Ammon's horn (tissue), 1 donor: ENCODE measurements at regions not wholly inside any gene's neighbourhood (a gene's known extent, or its start where the extent isn't known, plus 50 kb on each side); places are given as distances from the start of the nearest gene placed in this dataset.
A peak's percentile ranks its signal among the peaks of the same experiment; 100 is the strongest.
"Not testable (repeated sequence)": the region's sequence is repeated elsewhere in the genome, so short reads cannot be mapped to it uniquely, and the experiment has no call there.

Source experiments
- DNase-seq: peaks from one replicate; pipeline ENCODE4 v3.0.0-alpha.2; 2016; ENCODE audit warnings: low spot score

GRCh38 chr16:8453359-8453758 lies 137.0 kb downstream of the TMEM114 start:
- no peak for DNase-seq

GRCh38 chr16:8452941-8453340 lies 137.4 kb downstream of the TMEM114 start:
- DNase-seq = no peak

- peak; percentile 3 for DNase-seq
Measured at GRCh38 chr16:8436931-8437330, 153.4 kb downstream of the TMEM114 start.

DNA sequence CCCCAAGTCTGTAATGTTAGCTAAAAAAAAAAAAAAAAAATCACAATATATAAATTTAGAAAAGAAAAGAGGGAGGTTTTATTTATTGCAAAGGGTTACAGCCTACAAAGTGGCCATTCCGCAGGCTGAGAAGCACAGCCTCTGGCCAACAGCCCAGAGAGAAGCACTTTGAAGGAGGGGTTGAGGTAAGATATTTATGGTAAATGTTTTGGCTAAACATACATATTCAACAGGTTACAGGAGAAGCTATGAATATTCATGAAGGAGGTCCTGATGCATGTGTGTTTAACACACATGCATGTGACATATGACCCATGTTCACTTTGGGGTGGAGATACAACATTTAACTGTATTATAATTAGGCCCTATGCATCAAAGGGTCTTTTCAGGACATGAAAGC lies 158.5 kb downstream of the TMEM114 start:
- DNase-seq = no peak

GRCh38 chr16:8430401-8430800 lies 159.9 kb downstream of the TMEM114 start:
- no peak for DNase-seq

- no peak for DNase-seq
Measured at GRCh38 chr16:8426569-8426968, 163.7 kb downstream of the TMEM114 start.

DNA sequence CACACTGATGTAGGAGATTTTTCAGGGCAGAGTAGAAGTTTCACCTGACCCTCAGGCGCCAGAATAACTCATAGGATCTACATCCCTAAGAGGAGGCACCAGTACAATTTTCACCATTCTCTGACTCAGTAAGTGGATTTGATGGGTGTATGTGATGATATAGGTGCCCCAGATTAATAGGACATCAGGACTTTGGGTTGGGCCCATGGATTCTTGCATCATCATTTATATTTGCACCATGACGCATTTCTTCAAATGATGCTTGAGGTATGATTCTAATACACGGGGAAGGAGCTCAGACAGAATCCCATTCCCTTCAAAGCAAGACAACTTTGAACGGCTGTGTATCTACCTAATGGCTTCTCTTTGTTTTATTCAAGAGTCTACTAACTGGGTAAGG lies 173.2 kb downstream of the TMEM114 start:
- no peak for DNase-seq

- DNase-seq = no peak
Measured at GRCh38 chr16:8408855-8409567, 181.3 kb downstream of the TMEM114 start.

DNA sequence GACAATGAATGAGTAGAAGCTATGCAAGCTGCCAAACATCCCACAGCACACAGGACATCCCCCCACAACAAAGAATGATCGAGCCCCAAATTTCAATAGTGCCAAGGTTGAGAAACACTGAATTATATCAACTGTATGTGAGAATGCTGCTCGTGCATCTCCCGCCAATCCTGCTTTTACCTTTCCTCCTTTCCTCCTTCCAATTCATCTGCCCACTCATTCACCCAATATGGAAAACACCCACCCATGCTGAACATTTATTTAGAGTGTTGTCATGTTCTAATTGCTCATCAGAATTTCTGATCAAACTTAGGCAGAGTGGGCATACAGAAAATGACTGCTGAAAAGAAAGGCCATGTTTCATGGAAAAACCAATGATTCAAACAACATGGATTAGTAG lies 183.0 kb downstream of the TMEM114 start:
- DNase-seq = peak; percentile 32

GRCh38 chr16:8403978-8404749 lies 186.1 kb downstream of the TMEM114 start:
- DNase-seq = no peak

- DNase-seq = no peak
Measured at GRCh38 chr16:8402981-8403843, 187.1 kb downstream of the TMEM114 start.

GRCh38 chr16:8400683-8401082 lies 189.6 kb downstream of the TMEM114 start:
- DNase-seq = not testable (repeated sequence)

DNA sequence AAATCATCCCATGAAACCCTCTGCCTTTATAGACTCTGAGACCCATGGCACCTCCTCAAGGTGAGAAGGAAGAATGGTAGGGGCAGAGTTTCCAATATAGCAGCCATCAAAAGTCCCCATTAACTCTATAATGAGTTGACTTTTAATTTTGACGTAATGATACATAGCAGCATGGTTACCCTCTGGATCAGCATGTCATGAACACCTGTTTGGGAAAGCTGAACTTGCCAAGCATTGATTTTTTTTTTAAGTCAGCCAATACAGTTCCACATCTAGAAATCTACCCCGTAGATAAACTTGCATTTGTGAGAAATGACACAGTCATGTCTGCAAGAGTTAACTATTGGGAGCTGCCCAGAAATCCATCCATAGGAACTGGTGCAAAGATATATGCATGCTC lies 191.8 kb downstream of the TMEM114 start:
- DNase-seq = no peak

GRCh38 chr16:8397223-8397622 lies 193.1 kb downstream of the TMEM114 start:
- DNase-seq = no peak

DNA sequence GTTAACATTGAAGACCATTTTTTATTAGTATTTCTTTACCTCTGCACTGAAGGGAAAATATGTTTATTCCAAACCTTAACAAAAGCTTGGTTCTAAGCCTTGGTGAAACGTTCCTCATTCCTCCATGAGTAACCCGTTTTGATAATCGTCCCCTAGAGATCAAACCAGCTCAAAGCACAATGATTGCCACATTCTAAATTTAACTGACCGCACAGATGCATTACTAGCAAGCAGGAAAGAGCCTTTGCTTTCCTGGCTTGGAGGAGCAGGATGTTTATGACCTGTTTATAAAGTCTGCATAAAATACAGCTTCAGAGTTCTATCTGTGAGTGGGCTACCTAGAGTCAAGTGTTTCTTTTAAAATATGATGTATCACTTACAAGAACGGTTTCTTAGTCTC lies 193.8 kb downstream of the TMEM114 start:
- no peak for DNase-seq

- DNase-seq = no peak
Measured at GRCh38 chr16:8391257-8391656, 199.1 kb downstream of the TMEM114 start.

- no peak for DNase-seq
Measured at GRCh38 chr16:8388684-8389083, 201.6 kb downstream of the TMEM114 start.

GRCh38 chr16:8381814-8382213 lies 208.5 kb downstream of the TMEM114 start:
- no peak for DNase-seq

DNA sequence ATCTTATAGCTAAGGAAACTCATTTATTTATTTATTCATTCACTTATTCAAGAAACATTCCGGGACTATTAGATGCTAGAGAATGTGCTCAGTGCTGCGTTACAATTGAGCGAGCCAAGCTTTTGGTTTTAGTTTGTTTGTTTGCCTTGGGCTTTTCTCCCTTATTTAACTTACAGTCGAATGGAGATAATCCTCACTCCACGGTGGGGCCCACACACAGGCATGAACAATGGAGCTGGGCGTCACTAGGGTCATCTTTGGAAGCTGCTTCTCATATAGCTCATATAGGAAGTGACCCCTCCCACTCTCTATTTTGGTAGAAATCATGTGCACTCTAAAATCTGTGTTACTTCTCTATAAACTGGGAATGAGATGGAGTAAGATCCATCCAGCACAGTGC lies 210.0 kb downstream of the TMEM114 start:
- DNase-seq = no peak

DNA sequence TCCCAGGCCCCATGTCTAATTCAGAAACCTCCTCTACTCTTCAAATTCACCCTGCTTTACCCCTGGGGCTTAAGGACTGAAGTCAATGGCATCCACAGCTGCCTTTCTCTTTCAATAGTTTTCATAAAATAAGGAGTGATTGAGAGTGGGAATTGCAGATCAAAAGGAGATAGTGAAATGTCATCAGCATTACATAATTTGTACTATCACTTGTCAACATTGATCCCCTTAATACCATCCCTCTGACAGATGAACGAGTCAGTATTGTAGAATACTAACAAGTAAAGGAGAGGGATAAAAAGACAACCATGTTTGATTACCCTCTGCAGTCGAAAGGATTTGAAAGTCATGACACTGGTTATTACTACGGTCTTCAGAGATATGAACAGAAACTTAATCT lies 212.4 kb downstream of the TMEM114 start:
- no peak for DNase-seq

GRCh38 chr16:8376858-8377257 lies 213.5 kb downstream of the TMEM114 start:
- no peak for DNase-seq

DNA sequence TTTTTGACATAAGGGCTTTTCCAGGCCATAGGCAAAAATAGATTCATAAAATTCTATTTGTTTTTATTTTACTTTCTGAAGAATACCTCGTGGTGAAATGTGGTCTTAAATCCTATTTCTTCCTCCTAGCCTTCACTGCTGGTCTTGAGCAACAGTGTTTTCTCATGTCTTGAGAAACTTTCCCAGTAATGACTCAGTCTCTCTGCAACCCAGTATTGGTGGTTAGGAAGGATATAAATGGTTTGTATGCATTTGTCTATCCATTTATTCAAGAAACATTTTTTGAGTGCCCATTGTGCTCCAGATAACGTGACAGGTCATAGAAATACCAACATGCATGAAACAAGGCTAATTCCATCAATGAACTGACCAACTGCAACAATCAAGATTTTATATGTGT lies 213.9 kb downstream of the TMEM114 start:
- DNase-seq = no peak

GRCh38 chr16:8375232-8375587 lies 215.1 kb downstream of the TMEM114 start:
- DNase-seq = no peak
